SK-N-MC (cell line): ENCODE measurements at regions not wholly inside any gene's neighbourhood (a gene's known extent, or its start where the extent isn't known, plus 50 kb on each side); places are given as distances from the start of the nearest gene placed in this dataset.
"Not testable (repeated sequence)": the region's sequence is repeated elsewhere in the genome, so short reads cannot be mapped to it uniquely, and the experiment has no call there.

Source experiments
- DNase-seq: peaks from one replicate; pipeline ENCODE4 v3.0.0-alpha.2; 2011; ENCODE audit warnings: low read depth, low spot score
- H3K27ac ChIP-seq: fragments of 200-600 bp; sonication (generic); 2 replicates; pipeline ENCODE4 v1.5.1; 2016; ENCODE audit warnings: mixed run types
- H3K36me3 ChIP-seq: fragments of 200-600 bp; sonication (generic); 2 replicates; pipeline ENCODE4 v1.6.1; 2017; ENCODE audit warnings: antibody characterized with exemption, low read length, mixed read lengths; ENCODE audit not compliant: insufficient read depth
- H3K4me3 ChIP-seq: fragments of 200-600 bp; sonication (generic); 2 replicates; pipeline ENCODE4 v1.5.1; 2016
- H3K9ac ChIP-seq: fragments of 200-600 bp; sonication (generic); 2 replicates; pipeline ENCODE4 v1.8.0; 2017; ENCODE audit warnings: mixed run types, mixed read lengths; ENCODE audit not compliant: insufficient read length
- H3K9me3 ChIP-seq: fragments of 200-600 bp; sonication (generic); 2 replicates; pipeline ENCODE4 v1.6.1; 2017; ENCODE audit warnings: low read depth, mild to moderate bottlenecking, antibody characterized with exemption, low read length, moderate library complexity, mixed read lengths
- EZH2 ChIP-seq: fragments of 200-600 bp; sonication (generic); IDR thresholded peaks from one replicate; pipeline ENCODE4 v1.6.1; 2017; ENCODE audit warnings: antibody characterized with exemption
- FOXP2 ChIP-seq: optimal IDR thresholded peaks from 2 replicates; pipeline ENCODE3; 2011; ENCODE audit warnings: mild to moderate bottlenecking, moderate library complexity; ENCODE audit not compliant: insufficient read depth; ENCODE audit errors: extremely low read length, control extremely low read depth
- POLR2AphosphoS5 ChIP-seq: IDR thresholded peaks from 2 replicates; pipeline ENCODE4 v1.6.1; 2012; ENCODE audit warnings: mild to moderate bottlenecking, low read depth, low read length, borderline replicate concordance

GRCh38 chr4:188377816-188378215 lies 238.6 kb downstream of the TRIML1 start:
- TF ChIP-seq FOXP2 (no peak), POLR2AphosphoS5 (no peak), EZH2 (no peak)
- no peak for DNase-seq
- no peak overlapping the region for H3K27ac ChIP-seq

GRCh38 chr4:188383180-188383579 lies 243.9 kb downstream of the TRIML1 start:
- TF ChIP-seq POLR2AphosphoS5 (no peak), FOXP2 (no peak), EZH2 (no peak)
- Histone ChIP-seq H3K36me3 (no peaks in the 10 kb centered on the region), H3K9ac (no peak overlapping the region), H3K27ac (no peak overlapping the region), H3K4me3 (no peak overlapping the region), H3K9me3 (no peaks in the 10 kb centered on the region)
- DNase-seq, result no peak

More at GRCh38 chr4:188377816-188378215, 238.6 kb downstream of the TRIML1 start:
- H3K36me3 ChIP-seq, result no peaks in the 10 kb centered on the region
- H3K9ac ChIP-seq, result no peak overlapping the region
- H3K4me3 ChIP-seq, result no peak overlapping the region
- no peaks in the 10 kb centered on the region for H3K9me3 ChIP-seq

GRCh38 chr4:188387179-188387791 lies 248.0 kb downstream of the TRIML1 start:
- DNase-seq, result no peak
- TF ChIP-seq POLR2AphosphoS5 (no peak), EZH2 (no peak)
- no peak overlapping the region for H3K9ac ChIP-seq
- H3K36me3 ChIP-seq, result no peaks in the 10 kb centered on the region
- H3K4me3 ChIP-seq, result no peak overlapping the region
- H3K27ac ChIP-seq, result no peak overlapping the region
- no peaks in the 10 kb centered on the region for H3K9me3 ChIP-seq

- DNase-seq, result not testable (repeated sequence)
Observed at GRCh38 chr4:188391349-188391748, 252.1 kb downstream of the TRIML1 start.

DNA sequence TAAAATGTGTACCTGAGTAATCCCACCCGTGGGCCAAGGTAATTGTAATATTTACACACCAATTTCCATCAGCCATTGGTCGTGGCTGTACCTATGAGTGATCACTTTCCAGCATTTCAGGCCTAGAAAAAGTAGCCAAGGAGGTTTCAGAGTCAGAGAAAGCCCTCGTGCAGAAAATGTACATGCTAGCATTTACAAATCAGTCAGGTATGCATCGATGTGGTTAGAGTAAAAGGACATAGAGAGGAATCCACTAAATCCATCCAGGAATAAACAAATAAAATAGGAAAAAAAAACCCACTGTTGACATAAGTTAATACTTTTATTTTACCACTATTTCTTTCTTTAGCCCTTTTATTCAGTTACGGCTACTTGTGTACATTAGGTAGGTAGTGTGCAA lies 256.8 kb downstream of the TRIML1 start:
- Histone ChIP-seq H3K4me3 (no peak overlapping the region), H3K36me3 (no peaks in the 10 kb centered on the region), H3K9me3 (no peaks in the 10 kb centered on the region), H3K9ac (no peak overlapping the region), H3K27ac (no peak overlapping the region)
- TF ChIP-seq EZH2 (no peak), FOXP2 (no peak), POLR2AphosphoS5 (no peak)
- no peak for DNase-seq

More at GRCh38 chr4:188391349-188391748, 252.1 kb downstream of the TRIML1 start:
- H3K9me3 ChIP-seq, H3K9ac ChIP-seq, H3K36me3 ChIP-seq, H3K27ac ChIP-seq, H3K4me3 ChIP-seq: not testable (repeated sequence)

GRCh38 chr4:188399834-188400233 lies 260.6 kb downstream of the TRIML1 start:
- no peak for DNase-seq
- no peaks in the 10 kb centered on the region for H3K36me3 ChIP-seq
- H3K9ac ChIP-seq, result no peak overlapping the region
- no peak for TF ChIP-seq POLR2AphosphoS5
- TF ChIP-seq FOXP2, result no peak
- TF ChIP-seq EZH2, result no peak
- no peak overlapping the region for H3K4me3 ChIP-seq
- no peaks in the 10 kb centered on the region for H3K9me3 ChIP-seq
- H3K27ac ChIP-seq, result no peak overlapping the region

DNA sequence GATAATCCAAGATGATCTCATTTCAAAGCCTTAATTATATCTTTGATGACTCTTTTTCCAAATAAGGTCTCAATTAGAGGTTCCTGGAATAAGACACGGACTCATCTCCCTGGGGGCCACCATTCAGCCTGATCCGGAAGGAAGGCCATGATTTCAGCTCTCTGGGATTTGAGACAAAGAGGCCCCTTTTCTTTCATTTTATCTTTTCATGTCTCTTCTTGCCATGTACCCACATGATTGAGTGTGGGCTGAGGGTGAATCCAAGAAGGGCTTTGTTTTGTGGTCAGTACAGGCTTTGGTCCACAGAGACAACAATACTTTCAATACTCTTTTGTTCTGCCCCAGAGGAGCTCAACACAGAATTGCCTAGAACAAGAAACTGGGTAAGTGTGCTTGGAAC lies 261.2 kb downstream of the TRIML1 start:
- Histone ChIP-seq H3K27ac (no peak overlapping the region), H3K4me3 (no peak overlapping the region), H3K36me3 (no peaks in the 10 kb centered on the region), H3K9me3 (no peaks in the 10 kb centered on the region), H3K9ac (no peak overlapping the region)
- no peak for DNase-seq
- TF ChIP-seq EZH2 (no peak), POLR2AphosphoS5 (no peak), FOXP2 (no peak)

DNA sequence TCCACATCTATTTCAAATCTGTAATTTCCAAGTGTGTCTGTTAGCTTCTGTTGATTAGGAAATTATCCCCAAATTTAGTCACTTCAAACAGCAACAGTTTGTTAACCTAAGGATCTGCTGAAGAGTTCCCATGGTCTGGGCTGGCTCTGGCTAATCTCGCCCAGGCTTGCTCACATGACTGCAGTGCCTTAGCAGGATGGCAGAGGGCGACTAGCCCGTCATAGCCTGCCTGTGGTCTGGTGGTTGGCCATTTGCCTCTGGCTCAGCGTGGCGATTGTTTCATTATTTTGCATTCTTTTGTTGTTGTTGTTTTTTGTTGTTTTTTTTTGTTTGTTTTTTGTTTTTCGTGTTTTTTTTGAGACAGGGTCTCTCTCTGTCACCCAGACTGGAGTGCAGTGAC lies 264.0 kb downstream of the TRIML1 start:
- TF ChIP-seq POLR2AphosphoS5 (no peak), EZH2 (no peak), FOXP2 (no peak)
- DNase-seq, result no peak
- Histone ChIP-seq H3K4me3 (no peak overlapping the region), H3K27ac (no peak overlapping the region), H3K36me3 (no peaks in the 10 kb centered on the region), H3K9ac (no peak overlapping the region), H3K9me3 (no peaks in the 10 kb centered on the region)

DNA sequence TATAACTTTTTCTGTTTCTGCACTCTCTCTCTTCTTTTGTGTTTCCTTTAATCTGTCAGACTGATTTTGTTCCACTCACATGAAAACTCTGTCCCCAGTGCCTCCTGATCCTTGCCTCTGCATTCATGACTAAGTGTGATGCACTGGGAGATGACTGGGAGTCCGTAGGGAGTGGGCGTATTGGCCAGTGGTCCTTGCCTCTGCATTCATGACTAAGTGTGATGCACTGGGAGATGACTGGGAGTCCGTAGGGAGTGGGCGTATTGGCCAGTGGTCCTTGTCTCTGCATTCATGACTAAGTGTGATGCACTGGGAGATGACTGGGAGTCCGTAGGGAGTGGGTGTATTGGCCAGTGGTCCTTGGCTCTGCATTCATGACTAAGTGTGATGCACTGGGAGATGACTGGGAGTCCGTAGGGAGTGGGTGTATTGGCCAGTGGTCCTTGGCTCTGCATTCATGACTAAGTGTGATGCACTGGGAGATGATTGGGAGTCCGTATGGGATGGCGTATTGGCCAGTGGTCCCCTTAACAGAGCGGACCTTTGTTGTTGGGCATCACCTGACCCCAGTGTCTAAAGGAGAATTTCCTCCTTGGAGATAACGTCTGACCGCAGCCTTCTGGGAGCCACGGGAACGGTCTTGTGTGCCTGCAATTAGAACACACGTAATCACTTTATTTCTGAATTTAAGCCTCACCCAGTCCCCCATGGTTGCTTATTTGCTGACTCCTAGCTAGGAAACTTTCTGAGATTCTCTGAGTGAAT lies 266.0 kb downstream of the TRIML1 start:
- not testable (repeated sequence) for H3K27ac ChIP-seq

More for the DNA sequence above, 266.0 kb downstream of the TRIML1 start:
- H3K36me3 ChIP-seq, H3K9ac ChIP-seq, DNase-seq, H3K4me3 ChIP-seq, H3K9me3 ChIP-seq: not testable (repeated sequence)
